Activated CD4-positive, alpha-beta T cell treated with anti-CD3 and anti-CD28 coated beads, Interleukin-2, amount 10 ng/mL, durations not matched to agents 7 days and 5 days (primary cell): ENCODE measurements at regions not wholly inside any gene's neighbourhood (a gene's known extent, or its start where the extent isn't known, plus 50 kb on each side); places are given as distances from the start of the nearest gene placed in this dataset.
"Not testable (repeated sequence)": the region's sequence is repeated elsewhere in the genome, so short reads cannot be mapped to it uniquely, and the experiment has no call there.

Source experiments
- CTCF ChIA-PET: fragments of 350-600 bp; sonication (Branson Sonifier 250); formaldehyde crosslinking; loops from one replicate; lab custom pipeline; 2021; ENCODE audit warnings: antibody characterized with exemption; lab: Charles Lee
- POLR2A ChIA-PET: fragments of 350-600 bp; sonication (Branson Sonifier 250); formaldehyde crosslinking; loops from one replicate; lab custom pipeline; 2021; ENCODE audit warnings: antibody characterized with exemption; lab: Charles Lee
- DNase-seq: peaks from one replicate; pipeline ENCODE4 v3.0.0-alpha.2; 2020
- H3K27ac Mint-ChIP-seq: one replicate; pipeline ENCODE4 v1.8.0; 2021; ENCODE audit warnings: mild to moderate bottlenecking, moderate library complexity, mixed read lengths
- H3K27me3 Mint-ChIP-seq: one replicate; pipeline ENCODE4 v1.8.0; 2021; ENCODE audit warnings: mixed read lengths
- H3K36me3 Mint-ChIP-seq: one replicate; pipeline ENCODE4 v1.8.0; 2021; ENCODE audit warnings: low read depth, mixed read lengths
- H3K4me1 Mint-ChIP-seq: one replicate; pipeline ENCODE4 v1.8.0; 2021; ENCODE audit warnings: mixed read lengths
- H3K4me3 Mint-ChIP-seq: one replicate; pipeline ENCODE4 v1.8.0; 2021; ENCODE audit warnings: mild to moderate bottlenecking, moderate library complexity, mixed read lengths
- H3K9me3 Mint-ChIP-seq: one replicate; pipeline ENCODE4 v1.8.0; 2021; ENCODE audit warnings: mixed read lengths

DNA sequence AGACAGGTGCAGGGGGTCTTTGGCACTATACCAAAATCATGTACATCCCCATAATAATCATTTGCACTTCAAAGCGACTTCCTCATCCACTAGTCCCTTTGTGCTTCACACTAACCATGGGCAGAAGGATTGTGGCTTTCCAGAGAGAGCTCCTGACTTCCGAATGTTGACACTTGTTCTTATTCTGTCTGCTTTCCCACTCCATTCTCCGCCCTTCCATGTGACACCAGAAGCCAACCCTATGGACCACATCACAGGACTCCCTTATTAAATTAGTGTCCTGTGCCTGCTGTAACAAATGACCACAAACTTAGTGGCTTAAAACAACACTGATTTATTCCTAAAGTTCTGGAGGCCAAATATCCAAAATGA is 91.6 kb downstream of the CMC2 start:
- H3K9me3 Mint-ChIP-seq = peaks cover 4% of the 10 kb centered on the region
- no peak overlapping the region for H3K27ac Mint-ChIP-seq
- POLR2A ChIA-PET = no interaction called here
- no peaks in the 10 kb centered on the region for H3K36me3 Mint-ChIP-seq
- no peaks in the 10 kb centered on the region for H3K4me1 Mint-ChIP-seq
- CTCF ChIA-PET = interaction anchor here (1.2 kb wide), 1 partner anchor 9 kb away, joined by 4 read pairs; no protein-coding TSS in a partner anchor
- H3K4me3 Mint-ChIP-seq = no peak overlapping the region
- no peak for DNase-seq
- H3K27me3 Mint-ChIP-seq = peaks cover 5% of the 10 kb centered on the region

DNA sequence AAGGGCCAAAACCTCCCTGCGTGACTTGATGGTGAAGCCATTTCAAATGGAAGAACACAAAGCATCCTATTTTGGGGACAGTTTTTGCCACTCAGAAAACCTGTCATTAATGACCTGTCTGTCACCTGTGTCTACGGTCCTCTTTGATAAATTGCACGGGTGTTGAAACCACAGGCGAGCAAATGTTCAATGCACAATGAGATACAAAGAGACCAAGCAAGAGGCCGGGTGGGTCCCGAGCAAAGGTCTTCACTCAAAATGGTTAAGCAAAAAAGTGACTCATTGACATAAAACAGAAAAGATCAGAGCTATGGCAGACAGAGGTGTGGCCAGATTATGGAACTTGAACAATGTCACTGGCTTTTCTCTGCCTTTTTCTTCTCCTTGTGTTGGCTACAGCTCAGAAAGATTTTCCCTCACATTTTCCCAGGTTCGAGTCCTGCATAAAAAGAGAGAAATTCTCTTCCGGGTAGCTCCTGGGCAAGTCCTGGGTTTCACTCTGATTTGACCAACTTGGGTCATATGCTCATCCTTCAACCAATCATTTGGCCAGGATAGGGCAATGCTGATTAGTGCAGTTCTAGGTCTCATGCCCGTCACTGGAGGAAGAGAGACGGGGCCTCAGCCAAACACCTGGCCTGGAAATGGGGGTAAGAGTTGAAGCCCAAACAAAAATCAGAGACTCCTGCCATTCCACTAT is 92.2 kb downstream of the CMC2 start:
- peaks cover 5% of the 10 kb centered on the region for H3K27me3 Mint-ChIP-seq
- H3K4me3 Mint-ChIP-seq = no peak overlapping the region
- CTCF ChIA-PET = interaction anchor here (1.2 kb wide), 1 partner anchor 10 kb away, joined by 4 read pairs; no protein-coding TSS in a partner anchor
- DNase-seq = no peak
- peaks cover 4% of the 10 kb centered on the region for H3K9me3 Mint-ChIP-seq
- no peaks in the 10 kb centered on the region for H3K4me1 Mint-ChIP-seq
- H3K27ac Mint-ChIP-seq = no peak overlapping the region
- POLR2A ChIA-PET = no interaction called here
- no peaks in the 10 kb centered on the region for H3K36me3 Mint-ChIP-seq

DNA sequence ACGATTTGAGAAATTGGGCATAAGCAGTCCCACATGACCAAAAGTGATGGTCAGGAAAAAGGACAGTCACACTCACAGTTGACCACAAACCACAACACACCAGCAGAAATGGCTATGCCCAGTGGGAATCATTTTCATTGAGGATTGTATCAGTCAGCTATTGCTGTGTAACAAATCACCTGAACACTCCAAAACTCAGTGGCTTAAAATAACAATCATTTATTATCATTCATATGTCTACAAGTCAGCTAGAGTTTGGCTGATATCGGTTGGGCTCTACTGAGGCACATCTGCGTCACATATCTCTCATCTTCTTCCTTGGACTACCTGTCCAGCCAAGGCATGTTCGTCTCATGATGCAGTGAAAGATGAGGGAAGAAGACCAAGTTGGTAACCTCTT is 93.3 kb downstream of the CMC2 start:
- ChIA-PET POLR2A (no interaction called here), CTCF (no interaction called here)
- no peaks in the 10 kb centered on the region for H3K36me3 Mint-ChIP-seq
- H3K4me1 Mint-ChIP-seq = no peaks in the 10 kb centered on the region
- no peak overlapping the region for H3K27ac Mint-ChIP-seq
- DNase-seq = no peak
- no peak overlapping the region for H3K4me3 Mint-ChIP-seq
- peaks cover 4% of the 10 kb centered on the region for H3K9me3 Mint-ChIP-seq
- peaks cover 5% of the 10 kb centered on the region for H3K27me3 Mint-ChIP-seq

DNA sequence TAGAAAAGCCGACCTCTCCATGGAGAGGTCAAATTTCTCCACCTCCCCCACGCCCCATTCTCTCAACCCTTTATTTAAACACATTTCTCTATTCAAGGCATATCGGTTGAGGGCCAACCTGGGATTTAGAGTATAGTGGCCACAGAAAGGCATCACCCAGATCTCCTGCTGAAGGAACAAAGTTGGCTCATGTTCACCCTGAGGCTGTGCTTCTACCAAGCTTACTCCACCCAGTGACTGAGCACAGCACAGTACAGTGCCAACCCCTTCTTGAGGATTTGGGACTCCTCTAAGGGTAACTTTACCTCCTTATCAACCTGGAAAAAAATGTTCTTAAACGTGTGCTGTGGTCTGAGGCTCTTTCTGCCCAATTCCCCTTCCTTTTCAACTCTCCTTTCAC is 94.0 kb downstream of the CMC2 start:
- DNase-seq = no peak
- peaks cover 4% of the 10 kb centered on the region for H3K9me3 Mint-ChIP-seq
- no peak overlapping the region for H3K4me3 Mint-ChIP-seq
- H3K36me3 Mint-ChIP-seq = no peaks in the 10 kb centered on the region
- ChIA-PET CTCF (no interaction called here), POLR2A (no interaction called here)
- no peaks in the 10 kb centered on the region for H3K4me1 Mint-ChIP-seq
- peaks cover 4% of the 10 kb centered on the region for H3K27me3 Mint-ChIP-seq
- H3K27ac Mint-ChIP-seq = no peak overlapping the region

DNA sequence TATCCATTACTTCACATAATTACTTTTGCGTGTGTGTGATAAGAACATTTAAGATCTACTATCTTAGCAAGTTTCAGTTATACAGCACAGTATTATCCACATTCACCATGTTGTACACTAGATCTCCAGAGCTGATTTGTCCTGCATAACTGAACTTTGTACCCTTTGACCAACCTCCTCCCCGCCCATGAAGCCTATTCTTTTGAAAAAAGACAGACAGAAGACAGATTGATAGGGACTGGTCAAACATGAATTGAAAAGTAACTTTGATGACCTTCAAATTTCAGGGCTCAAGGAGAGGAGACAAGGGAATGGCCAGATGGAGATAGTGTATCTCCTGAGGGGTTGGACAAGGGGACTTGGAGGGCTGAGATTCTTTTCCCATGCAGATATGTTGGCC is 96.3 kb downstream of the CMC2 start:
- H3K27me3 Mint-ChIP-seq = peaks cover 3% of the 10 kb centered on the region
- H3K36me3 Mint-ChIP-seq = no peaks in the 10 kb centered on the region
- no peak overlapping the region for H3K27ac Mint-ChIP-seq
- ChIA-PET POLR2A (no interaction called here), CTCF (no interaction called here)
- H3K4me1 Mint-ChIP-seq = no peaks in the 10 kb centered on the region
- DNase-seq = no peak
- H3K9me3 Mint-ChIP-seq = peaks cover 4% of the 10 kb centered on the region
- no peak overlapping the region for H3K4me3 Mint-ChIP-seq

DNA sequence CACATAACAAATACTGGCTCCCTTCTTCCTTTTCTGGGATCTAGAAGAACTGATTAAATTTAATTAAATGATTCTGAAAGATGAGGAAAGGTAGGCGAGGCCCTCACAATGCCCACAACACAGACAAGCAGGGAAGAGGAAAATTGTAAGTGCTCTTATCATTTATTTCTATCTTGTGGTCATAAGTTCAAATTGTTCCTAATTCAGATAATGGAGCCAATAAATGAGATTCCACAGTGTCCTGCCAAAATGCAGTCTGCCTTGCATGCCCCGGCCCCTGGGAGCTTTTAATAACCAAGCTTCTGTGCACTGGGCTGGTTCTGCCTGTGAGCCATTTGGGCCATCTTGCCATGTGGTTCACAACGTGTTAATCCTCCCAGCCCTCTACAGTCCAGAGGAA is 97.0 kb downstream of the CMC2 start:
- H3K9me3 Mint-ChIP-seq = peaks cover 4% of the 10 kb centered on the region
- no peak overlapping the region for H3K4me3 Mint-ChIP-seq
- DNase-seq = no peak
- H3K27me3 Mint-ChIP-seq = peaks cover 3% of the 10 kb centered on the region
- POLR2A ChIA-PET = no interaction called here
- CTCF ChIA-PET = no interaction called here
- H3K36me3 Mint-ChIP-seq = no peaks in the 10 kb centered on the region
- H3K27ac Mint-ChIP-seq = no peak overlapping the region
- no peaks in the 10 kb centered on the region for H3K4me1 Mint-ChIP-seq

DNA sequence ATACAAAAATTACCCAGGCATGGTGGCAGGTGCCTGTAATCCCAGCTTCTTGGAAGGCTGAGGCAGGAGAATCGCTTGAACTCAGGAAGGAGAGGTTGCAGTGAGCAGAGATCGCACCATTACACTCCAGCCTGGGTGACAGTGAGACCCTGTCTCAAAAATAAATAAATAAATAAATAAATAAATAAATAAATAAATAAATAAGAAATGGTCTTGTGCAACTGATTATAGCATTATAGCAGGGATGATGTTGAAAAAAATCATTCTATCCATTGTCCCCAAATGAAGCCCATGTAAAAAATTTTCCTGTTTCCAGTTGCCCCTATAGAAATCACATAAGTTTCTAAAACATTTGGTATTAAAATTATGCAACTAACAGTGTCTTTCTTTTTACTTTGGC is 100.5 kb downstream of the CMC2 start:
- POLR2A ChIA-PET, H3K27ac Mint-ChIP-seq, DNase-seq, CTCF ChIA-PET, H3K9me3 Mint-ChIP-seq, H3K27me3 Mint-ChIP-seq, H3K4me3 Mint-ChIP-seq, H3K4me1 Mint-ChIP-seq, H3K36me3 Mint-ChIP-seq: not testable (repeated sequence)

DNA sequence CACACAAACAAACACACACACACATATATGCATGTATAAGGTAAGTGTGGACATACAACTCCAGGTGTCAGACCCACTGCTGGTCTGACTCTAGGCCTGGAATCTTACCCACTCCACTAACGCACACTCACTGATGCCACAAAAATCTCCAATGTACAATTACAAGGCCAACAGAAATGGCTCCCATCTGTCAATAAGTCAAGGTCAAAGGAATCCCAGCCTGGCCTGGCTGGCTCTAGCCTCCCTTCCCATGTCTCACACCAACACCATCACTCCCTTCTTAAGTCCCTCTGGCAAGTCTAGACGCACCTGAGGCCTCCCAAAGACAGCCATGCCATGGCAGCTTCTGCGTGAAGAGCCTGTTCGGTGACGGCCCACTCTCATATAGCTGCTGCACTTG is 99.2 kb upstream of the CDYL2 start:
- H3K36me3 Mint-ChIP-seq = no peaks in the 10 kb centered on the region
- no peaks in the 10 kb centered on the region for H3K27me3 Mint-ChIP-seq
- DNase-seq = no peak
- H3K27ac Mint-ChIP-seq = no peak overlapping the region
- H3K9me3 Mint-ChIP-seq = no peaks in the 10 kb centered on the region
- CTCF ChIA-PET = interaction anchor here (0.6 kb wide), 1 partner anchor 33 kb away, joined by 3 read pairs; no protein-coding TSS in a partner anchor
- no peaks in the 10 kb centered on the region for H3K4me1 Mint-ChIP-seq
- no peak overlapping the region for H3K4me3 Mint-ChIP-seq
- POLR2A ChIA-PET = no interaction called here

DNA sequence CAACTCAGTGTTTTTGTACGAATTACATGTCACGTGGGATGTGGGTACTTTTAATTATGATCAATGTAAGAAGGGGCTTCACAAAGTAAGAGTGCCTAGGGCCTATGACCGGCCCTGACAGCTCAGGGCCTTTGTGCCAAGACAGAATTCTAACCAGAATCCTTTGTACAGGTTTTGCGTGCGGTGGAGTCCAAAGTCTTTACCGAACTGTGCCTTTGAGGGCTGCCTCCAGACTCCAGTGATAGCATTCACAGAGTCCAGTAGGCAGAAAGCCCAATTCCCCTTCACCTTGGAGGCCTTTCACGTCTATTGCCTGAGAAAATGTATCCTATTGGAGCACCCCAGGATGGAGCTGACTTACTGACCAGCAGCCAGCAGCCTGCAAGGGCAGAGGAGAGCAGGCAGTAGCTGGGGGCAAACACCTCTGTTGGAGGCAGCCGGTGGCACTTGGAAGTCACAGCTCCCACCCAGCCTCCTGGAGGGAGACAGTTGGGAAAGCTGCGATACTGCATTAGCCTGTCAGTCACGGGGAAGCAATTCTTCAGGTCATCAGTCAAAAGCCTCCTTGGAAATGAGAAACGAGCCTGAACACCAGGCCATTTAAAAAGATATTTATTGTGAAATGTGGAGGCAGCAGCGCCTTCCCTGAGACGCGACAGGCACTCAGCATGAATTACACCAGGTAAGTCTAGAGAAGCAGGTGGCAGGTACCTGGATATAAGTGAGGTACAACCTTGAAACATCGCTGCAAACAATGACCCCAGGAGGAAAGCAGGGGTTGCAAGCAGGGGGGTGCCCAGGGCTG is 98.1 kb upstream of the CDYL2 start:
- ChIA-PET CTCF (no interaction called here), POLR2A (no interaction called here)
- Mint-ChIP-seq H3K4me1 (no peaks in the 10 kb centered on the region), H3K4me3 (no peak overlapping the region), H3K9me3 (no peaks in the 10 kb centered on the region), H3K27me3 (no peaks in the 10 kb centered on the region), H3K27ac (no peak overlapping the region), H3K36me3 (no peaks in the 10 kb centered on the region)
- no peak for DNase-seq

DNA sequence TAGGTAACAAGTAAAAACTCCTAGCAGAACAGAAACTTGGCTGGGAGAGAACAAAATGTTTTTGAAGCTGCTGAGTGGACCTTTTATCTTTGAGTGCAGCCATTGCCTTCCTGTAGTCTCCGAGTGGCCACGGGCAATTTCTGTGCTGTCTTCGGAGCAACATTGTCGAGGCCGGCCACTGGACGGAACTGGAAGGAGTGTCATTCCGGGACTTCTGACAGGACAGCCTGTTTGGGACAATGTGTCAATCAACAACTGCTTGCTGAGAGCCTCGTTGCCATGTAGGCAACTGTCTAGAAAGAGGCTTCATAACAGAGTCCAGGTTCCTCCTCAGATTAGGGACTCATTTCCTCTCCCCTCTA is 96.2 kb upstream of the CDYL2 start:
- ChIA-PET CTCF (no interaction called here), POLR2A (no interaction called here)
- DNase-seq = no peak
- H3K4me3 Mint-ChIP-seq = no peak overlapping the region
- no peaks in the 10 kb centered on the region for H3K27me3 Mint-ChIP-seq
- no peaks in the 10 kb centered on the region for H3K36me3 Mint-ChIP-seq
- H3K4me1 Mint-ChIP-seq = no peaks in the 10 kb centered on the region
- H3K27ac Mint-ChIP-seq = no peak overlapping the region
- H3K9me3 Mint-ChIP-seq = no peaks in the 10 kb centered on the region

DNA sequence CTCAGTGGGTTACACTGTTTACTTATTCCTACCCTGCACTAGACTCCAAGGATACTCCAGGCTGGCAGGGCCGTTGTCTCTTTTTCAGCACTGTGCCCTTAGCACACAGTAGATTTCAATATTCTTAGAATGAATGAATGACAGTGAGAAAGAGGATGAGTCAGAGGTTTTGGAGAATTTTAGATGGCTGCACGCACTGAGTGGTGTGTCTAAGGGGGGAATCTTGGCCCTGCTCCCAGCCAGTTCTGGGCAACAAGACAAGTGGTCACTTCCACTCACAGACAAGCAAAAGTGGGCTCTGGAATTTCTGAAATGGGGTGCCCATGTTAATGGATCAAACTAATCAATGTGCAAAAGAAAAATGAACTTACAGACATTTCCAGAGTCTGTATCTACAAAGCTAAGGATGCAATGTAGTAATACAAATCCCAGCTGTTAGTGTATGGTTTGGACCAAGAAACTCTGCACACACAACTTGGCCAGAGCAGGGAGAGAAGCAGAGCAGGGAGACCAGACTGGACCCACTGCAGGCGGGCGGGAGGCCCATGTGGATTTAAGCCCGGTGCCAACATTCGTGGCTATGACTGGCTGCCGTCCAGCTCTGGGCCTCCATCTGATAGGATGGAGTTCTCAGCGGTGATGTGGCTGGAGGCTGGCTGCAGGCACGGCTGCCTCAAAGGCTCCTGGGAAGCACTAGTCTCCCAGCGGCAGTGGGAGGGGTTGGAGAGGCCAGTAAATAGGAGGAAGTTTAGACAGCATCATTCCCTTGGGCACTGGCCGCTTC is 95.6 kb upstream of the CDYL2 start:
- H3K4me1 Mint-ChIP-seq = no peaks in the 10 kb centered on the region
- no peak overlapping the region for H3K27ac Mint-ChIP-seq
- no peaks in the 10 kb centered on the region for H3K9me3 Mint-ChIP-seq
- ChIA-PET CTCF (no interaction called here), POLR2A (no interaction called here)
- no peak for DNase-seq
- H3K4me3 Mint-ChIP-seq = no peak overlapping the region
- no peaks in the 10 kb centered on the region for H3K36me3 Mint-ChIP-seq
- no peaks in the 10 kb centered on the region for H3K27me3 Mint-ChIP-seq

DNA sequence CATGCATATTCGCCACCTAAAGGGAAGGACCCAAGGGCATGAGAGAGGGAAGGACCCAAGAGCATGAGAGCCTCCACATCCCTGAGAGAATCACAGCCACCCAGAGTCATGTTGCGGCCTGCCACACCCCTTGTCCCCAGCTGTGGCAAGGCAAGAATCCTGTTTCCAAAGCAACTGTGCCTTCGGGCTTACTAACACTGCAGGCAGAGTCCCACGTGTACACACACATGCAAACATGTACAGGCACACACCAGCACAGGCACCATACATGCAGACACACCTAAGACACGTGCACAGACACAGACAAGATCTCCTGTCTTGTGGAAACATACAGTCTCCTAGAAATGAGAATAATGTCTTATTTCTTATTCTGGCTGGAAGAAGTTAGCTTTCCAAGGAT is 92.4 kb upstream of the CDYL2 start:
- Mint-ChIP-seq H3K36me3 (no peaks in the 10 kb centered on the region), H3K4me1 (no peaks in the 10 kb centered on the region), H3K9me3 (no peaks in the 10 kb centered on the region), H3K27ac (no peak overlapping the region), H3K27me3 (no peaks in the 10 kb centered on the region), H3K4me3 (no peak overlapping the region)
- CTCF ChIA-PET = interaction anchor here (1.5 kb wide), 1 partner anchor 12 kb away, joined by 5 read pairs; no protein-coding TSS in a partner anchor
- POLR2A ChIA-PET = no interaction called here
- DNase-seq = no peak

DNA sequence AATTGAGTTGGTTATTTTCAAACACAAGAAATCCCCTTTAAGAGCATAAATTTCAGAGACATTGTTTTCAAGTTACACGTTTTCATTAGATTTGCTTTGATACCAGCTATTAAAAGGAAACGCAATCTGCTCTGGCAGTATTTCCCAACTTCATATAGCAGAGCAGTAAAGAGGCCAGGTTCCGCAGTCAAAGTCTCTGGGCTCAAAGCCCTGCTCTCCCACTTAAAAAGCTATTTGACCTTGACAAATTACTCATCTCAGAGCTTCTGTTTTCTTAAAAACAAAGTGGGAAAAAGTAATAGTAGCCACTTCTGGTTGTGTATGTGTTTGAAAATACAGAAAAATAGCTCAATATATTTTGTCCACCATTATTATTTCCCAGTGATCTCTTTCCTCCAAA is 89.7 kb upstream of the CDYL2 start:
- POLR2A ChIA-PET = no interaction called here
- Mint-ChIP-seq H3K36me3 (no peaks in the 10 kb centered on the region), H3K4me3 (no peak overlapping the region), H3K27me3 (peaks cover 5% of the 10 kb centered on the region), H3K4me1 (no peaks in the 10 kb centered on the region), H3K9me3 (no peaks in the 10 kb centered on the region), H3K27ac (no peak overlapping the region)
- CTCF ChIA-PET = no interaction called here
- DNase-seq = no peak
